Neural progenitor cell (in vitro differentiated cells): ENCODE measurements at regions not wholly inside any gene's neighbourhood (a gene's known extent, or its start where the extent isn't known, plus 50 kb on each side); places are given as distances from the start of the nearest gene placed in this dataset.

Experiments
- DNase-seq: peaks from one replicate; pipeline ENCODE4 v3.0.0-alpha.2; 2016; ENCODE audit warnings: low spot score
- H2AFZ ChIP-seq: fragments of 200-600 bp; sonication (generic); replicated peaks from 2 replicates; pipeline ENCODE4 v1.6.1; 2016; ENCODE audit warnings: antibody characterized with exemption
- H3F3A ChIP-seq: fragments of 200-600 bp; sonication (generic); 2 replicates; pipeline ENCODE4 v1.6.1; 2016; ENCODE audit warnings: antibody characterized with exemption, low read depth
- H3K27ac ChIP-seq: fragments of 200-600 bp; sonication (generic); 2 replicates; pipeline ENCODE4 v1.5.1; 2016; ENCODE audit warnings: mild to moderate bottlenecking
- H3K27me3 ChIP-seq: fragments of 200-600 bp; sonication (generic); 2 replicates; pipeline ENCODE4 v1.6.1; 2016; ENCODE audit warnings: mild to moderate bottlenecking, moderate library complexity
- H3K36me3 ChIP-seq: fragments of 200-600 bp; sonication (generic); 2 replicates; pipeline ENCODE4 v1.5.1; 2016
- H3K4me1 ChIP-seq: fragments of 200-600 bp; sonication (generic); 2 replicates; pipeline ENCODE4 v1.6.1; 2016; ENCODE audit warnings: mixed run types
- H3K4me2 ChIP-seq: fragments of 200-600 bp; sonication (generic); 2 replicates; pipeline ENCODE4 v1.6.1; 2016
- H3K4me3 ChIP-seq: fragments of 200-600 bp; sonication (generic); 2 replicates; pipeline ENCODE4 v1.5.1; 2016
- H3K79me2 ChIP-seq: fragments of 200-600 bp; sonication (generic); 2 replicates; pipeline ENCODE4 v1.6.1; 2016; ENCODE audit warnings: low read depth
- H3K9ac ChIP-seq: fragments of 200-600 bp; sonication (generic); 2 replicates; pipeline ENCODE4 v1.6.1; 2016
- H3K9me3 ChIP-seq: fragments of 200-600 bp; sonication (generic); 2 replicates; pipeline ENCODE4 v1.5.1; 2016; ENCODE audit warnings: low read depth
- H4K20me1 ChIP-seq: fragments of 200-600 bp; sonication (generic); 2 replicates; pipeline ENCODE4 v1.6.1; 2016; ENCODE audit warnings: low read depth
- H3K27ac Mint-ChIP-seq: 3 replicates; pipeline ENCODE4 v1.8.0; 2021; ENCODE audit warnings: mixed read lengths
- H3K27me3 Mint-ChIP-seq: 2 replicates; pipeline ENCODE4 v1.8.0; 2022; ENCODE audit warnings: low read depth, mild to moderate bottlenecking, inconsistent platforms, moderate library complexity, mixed read lengths; ENCODE audit not compliant: insufficient read depth
- H3K36me3 Mint-ChIP-seq: 3 replicates; pipeline ENCODE4 v1.8.0; 2021; ENCODE audit warnings: mixed read lengths
- H3K4me1 Mint-ChIP-seq: 3 replicates; pipeline ENCODE4 v1.8.0; 2021; ENCODE audit warnings: mixed read lengths
- H3K4me3 Mint-ChIP-seq: 3 replicates; pipeline ENCODE4 v1.8.0; 2021; ENCODE audit warnings: mild to moderate bottlenecking, moderate library complexity, mixed read lengths
- H3K9me3 Mint-ChIP-seq: 3 replicates; pipeline ENCODE4 v1.8.0; 2020; ENCODE audit warnings: mixed read lengths
- EZH2 ChIP-seq: fragments of 200-600 bp; sonication (generic); IDR thresholded peaks from 2 replicates; pipeline ENCODE4 v1.6.1; 2017; ENCODE audit warnings: antibody characterized with exemption, mild to moderate bottlenecking, moderate library complexity
- EZH2phosphoT487 ChIP-seq: fragments of 200-600 bp; sonication (generic); IDR thresholded peaks from 2 replicates; pipeline ENCODE4 v1.6.1; 2017; ENCODE audit warnings: antibody characterized with exemption
- TF ChIP-seq, protein P1 (sequence below): fragments of 200-600 bp; sonication (generic); IDR thresholded peaks from 2 replicates; pipeline ENCODE4 v1.5.1; 2017; ENCODE audit warnings: antibody characterized with exemption, mild to moderate bottlenecking

GRCh38 chr15:66929843-66930402 lies 135.5 kb upstream of the SMAD3 start:
- no peak for DNase-seq
- Histone ChIP-seq H3F3A (peaks cover 20% of the 10 kb centered on the region), H3K79me2 (no peaks in the 10 kb centered on the region), H3K9me3 (peaks cover 12% of the 10 kb centered on the region), H3K27ac (no peak overlapping the region), H3K9ac (no peak overlapping the region), H3K4me3 (no peak overlapping the region), H2AFZ (no peak overlapping the region), H3K4me1 (peaks cover 20% of the 10 kb centered on the region), H4K20me1 (no peaks in the 10 kb centered on the region), H3K27me3 (no peaks in the 10 kb centered on the region), H3K4me2 (no peak overlapping the region), H3K36me3 (no peaks in the 10 kb centered on the region)
- TF ChIP-seq, protein P1, sequence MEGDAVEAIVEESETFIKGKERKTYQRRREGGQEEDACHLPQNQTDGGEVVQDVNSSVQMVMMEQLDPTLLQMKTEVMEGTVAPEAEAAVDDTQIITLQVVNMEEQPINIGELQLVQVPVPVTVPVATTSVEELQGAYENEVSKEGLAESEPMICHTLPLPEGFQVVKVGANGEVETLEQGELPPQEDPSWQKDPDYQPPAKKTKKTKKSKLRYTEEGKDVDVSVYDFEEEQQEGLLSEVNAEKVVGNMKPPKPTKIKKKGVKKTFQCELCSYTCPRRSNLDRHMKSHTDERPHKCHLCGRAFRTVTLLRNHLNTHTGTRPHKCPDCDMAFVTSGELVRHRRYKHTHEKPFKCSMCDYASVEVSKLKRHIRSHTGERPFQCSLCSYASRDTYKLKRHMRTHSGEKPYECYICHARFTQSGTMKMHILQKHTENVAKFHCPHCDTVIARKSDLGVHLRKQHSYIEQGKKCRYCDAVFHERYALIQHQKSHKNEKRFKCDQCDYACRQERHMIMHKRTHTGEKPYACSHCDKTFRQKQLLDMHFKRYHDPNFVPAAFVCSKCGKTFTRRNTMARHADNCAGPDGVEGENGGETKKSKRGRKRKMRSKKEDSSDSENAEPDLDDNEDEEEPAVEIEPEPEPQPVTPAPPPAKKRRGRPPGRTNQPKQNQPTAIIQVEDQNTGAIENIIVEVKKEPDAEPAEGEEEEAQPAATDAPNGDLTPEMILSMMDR: no peak
- TF ChIP-seq EZH2 (no peak), EZH2phosphoT487 (no peak)
- Mint-ChIP-seq H3K27me3 (peaks cover 7% of the 10 kb centered on the region), H3K9me3 (peaks cover 18% of the 10 kb centered on the region), H3K36me3 (peaks cover 2% of the 10 kb centered on the region), H3K27ac (no peak overlapping the region), H3K4me1 (peaks cover 33% of the 10 kb centered on the region), H3K4me3 (no peak overlapping the region)

DNA sequence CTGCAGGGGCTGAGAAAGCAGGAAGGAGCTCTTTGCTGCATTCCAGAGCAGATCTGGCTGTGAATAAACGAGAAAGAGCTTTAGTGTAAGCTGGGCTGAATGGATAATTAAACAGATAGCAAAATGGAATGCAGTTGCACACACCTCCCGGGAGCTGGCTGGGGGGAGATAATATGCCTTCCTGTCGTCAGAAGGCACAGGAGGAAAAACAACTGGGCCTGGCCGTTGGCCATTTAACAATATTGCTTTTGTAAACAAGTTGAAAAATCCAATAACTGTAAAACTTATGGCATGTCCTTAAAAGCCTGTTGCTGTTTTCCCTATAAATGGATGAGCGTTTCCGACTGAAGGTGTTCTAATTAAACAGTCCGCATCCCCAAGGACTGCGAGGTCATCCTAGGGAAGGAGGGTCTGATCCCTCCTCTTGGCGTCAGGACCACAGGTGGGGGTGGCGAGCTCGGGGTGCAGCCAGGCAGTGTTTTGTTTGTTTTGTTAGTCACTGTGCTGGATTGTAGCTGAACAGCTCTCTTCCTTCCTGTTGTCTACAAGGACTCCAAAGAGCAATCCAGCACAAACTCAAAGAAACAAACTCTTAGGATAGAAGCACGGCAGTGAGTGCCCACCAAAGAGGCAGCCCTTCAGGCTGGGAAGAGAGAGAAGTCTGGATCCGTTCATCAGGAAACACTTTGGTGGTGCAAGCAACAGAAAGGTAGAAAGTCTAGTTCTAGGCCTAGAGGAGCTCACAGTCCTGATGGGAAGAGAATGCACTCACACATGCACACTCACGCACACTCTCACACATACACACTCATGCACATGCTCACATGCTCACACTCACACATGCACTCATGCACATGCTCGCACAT lies 133.4 kb upstream of the SMAD3 start:
- Histone ChIP-seq H4K20me1 (no peaks in the 10 kb centered on the region), H3K27ac (peak overlapping the region; percentile 49), H3K4me1 (peaks cover 20% of the 10 kb centered on the region), H3K4me2 (peak overlapping the region; percentile 63), H3K9ac (no peak overlapping the region), H3K79me2 (no peaks in the 10 kb centered on the region), H3K4me3 (peak overlapping the region; percentile 10), H2AFZ (no peak overlapping the region), H3F3A (peaks cover 20% of the 10 kb centered on the region), H3K36me3 (no peaks in the 10 kb centered on the region), H3K27me3 (no peaks in the 10 kb centered on the region), H3K9me3 (peaks cover 12% of the 10 kb centered on the region)
- Mint-ChIP-seq H3K4me1 (peaks cover 33% of the 10 kb centered on the region), H3K27me3 (peaks cover 7% of the 10 kb centered on the region), H3K36me3 (peaks cover 2% of the 10 kb centered on the region), H3K27ac (peak overlapping the region; percentile 27), H3K9me3 (peaks cover 20% of the 10 kb centered on the region), H3K4me3 (peak overlapping the region; percentile 46)
- DNase-seq: peak; percentile 85
- no peak for TF ChIP-seq EZH2
- TF ChIP-seq, protein P1: no peak
- peak; percentile 95 for TF ChIP-seq EZH2phosphoT487

GRCh38 chr15:66932634-66933024 lies 132.8 kb upstream of the SMAD3 start:
- H3K27me3 ChIP-seq: no peaks in the 10 kb centered on the region
- H3K9me3 Mint-ChIP-seq: peaks cover 20% of the 10 kb centered on the region
- H3F3A ChIP-seq: peaks cover 20% of the 10 kb centered on the region
- peaks cover 7% of the 10 kb centered on the region for H3K27me3 Mint-ChIP-seq
- TF ChIP-seq, protein P1: no peak
- TF ChIP-seq EZH2: no peak
- TF ChIP-seq EZH2phosphoT487: no peak
- H3K4me1 ChIP-seq: peaks cover 20% of the 10 kb centered on the region
- DNase-seq: no peak
- H3K36me3 Mint-ChIP-seq: peaks cover 2% of the 10 kb centered on the region
- peak overlapping the region; percentile 27 for H3K27ac Mint-ChIP-seq
- no peak overlapping the region for H3K4me2 ChIP-seq
- H3K4me3 ChIP-seq: no peak overlapping the region
- H3K36me3 ChIP-seq: no peaks in the 10 kb centered on the region
- H3K9ac ChIP-seq: no peak overlapping the region
- peaks cover 12% of the 10 kb centered on the region for H3K9me3 ChIP-seq
- no peaks in the 10 kb centered on the region for H4K20me1 ChIP-seq
- H3K4me1 Mint-ChIP-seq: peaks cover 33% of the 10 kb centered on the region
- no peak overlapping the region for H2AFZ ChIP-seq
- H3K4me3 Mint-ChIP-seq: peak overlapping the region; percentile 39
- no peaks in the 10 kb centered on the region for H3K79me2 ChIP-seq
- H3K27ac ChIP-seq: no peak overlapping the region
